SKM-1 treated with dmso at 0.1 percent for 144 hours (cell line): ENCODE measurements at regions not wholly inside any gene's neighbourhood (a gene's known extent, or its start where the extent isn't known, plus 50 kb on each side); places are given as distances from the start of the nearest gene placed in this dataset.
"Not testable (repeated sequence)": the region's sequence is repeated elsewhere in the genome, so short reads cannot be mapped to it uniquely, and the experiment has no call there.

Experiments
- DNase-seq: peaks from one replicate; lab custom pipeline; 2025; ENCODE audit not compliant: unreplicated experiment; lab: John Stamatoyannopoulos, UW

DNA sequence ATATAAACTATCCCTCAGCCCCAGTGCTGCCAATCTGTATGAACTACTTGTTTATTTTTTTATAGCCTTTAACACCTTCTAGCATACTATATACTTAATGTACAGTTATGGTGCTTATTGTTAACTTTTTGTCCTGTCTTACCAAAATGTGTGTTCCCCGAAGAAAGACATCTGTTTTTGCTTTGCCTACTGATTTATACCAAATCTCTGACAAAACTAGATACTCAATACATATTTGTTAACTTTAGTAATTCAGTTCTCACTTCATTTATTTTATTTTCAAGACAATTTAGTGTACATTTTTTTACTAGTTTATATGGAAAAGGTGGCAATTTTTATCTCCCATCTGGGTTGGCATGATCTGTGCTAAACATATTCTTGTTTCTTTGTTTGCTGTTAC, 824.3 kb upstream of the ATXN8OS start:
- no peak for DNase-seq

DNA sequence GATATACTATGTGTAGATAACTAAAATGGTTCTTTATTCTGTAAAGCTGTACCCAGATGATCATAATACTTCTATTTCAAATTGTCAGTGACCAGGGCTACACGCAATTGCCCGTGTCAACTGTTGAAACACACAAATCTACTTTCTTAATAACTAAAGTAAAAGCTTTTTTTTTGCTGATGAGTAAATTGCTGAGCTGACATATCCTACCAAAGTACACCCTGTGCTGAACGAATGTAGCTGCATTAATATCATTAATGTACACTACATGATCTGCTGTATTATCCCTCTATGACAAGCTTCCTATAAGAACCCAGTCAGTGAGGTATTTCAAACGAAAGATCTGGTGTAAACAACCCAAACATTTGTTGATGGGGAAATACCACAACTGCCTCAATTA, 827.2 kb upstream of the ATXN8OS start:
- DNase-seq, result no peak

DNA sequence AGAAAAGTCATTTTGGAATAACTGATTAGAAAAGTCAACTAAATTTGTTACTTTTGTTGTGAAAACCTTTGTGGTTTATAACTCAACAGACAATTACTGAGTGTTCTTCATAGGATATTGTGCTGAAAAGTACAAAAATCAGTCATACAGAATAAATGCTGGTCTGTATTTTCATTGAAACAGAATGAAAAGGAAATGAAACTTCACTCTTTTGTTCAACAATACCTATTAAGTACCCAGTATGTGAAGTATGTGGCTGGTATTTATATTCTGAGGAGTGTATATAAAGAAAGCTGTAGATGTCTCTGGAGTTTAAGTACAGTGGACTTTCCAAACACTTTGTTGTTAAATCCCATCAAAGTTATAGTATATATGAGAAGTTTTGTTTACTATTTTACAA, 828.4 kb upstream of the ATXN8OS start:
- no peak for DNase-seq

DNA sequence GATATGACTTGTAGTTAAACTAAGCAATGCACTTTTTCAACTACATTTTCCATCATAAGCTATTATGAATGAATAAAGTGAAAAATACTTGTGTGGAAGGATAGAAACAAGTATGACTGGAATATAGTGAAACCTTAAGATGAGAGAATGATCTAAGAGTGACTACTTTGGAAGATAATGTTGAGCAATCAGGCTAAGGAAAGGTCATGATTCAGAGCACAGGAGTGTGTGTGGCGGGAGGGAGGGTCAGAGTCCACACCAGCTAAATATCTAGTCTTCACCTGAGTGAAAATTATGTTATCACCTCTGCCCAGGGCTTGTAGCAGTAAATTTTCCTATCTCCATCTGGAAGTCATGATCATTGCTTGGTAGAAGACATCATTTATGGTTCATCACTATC, 833.4 kb upstream of the ATXN8OS start:
- DNase-seq, result no peak

DNA sequence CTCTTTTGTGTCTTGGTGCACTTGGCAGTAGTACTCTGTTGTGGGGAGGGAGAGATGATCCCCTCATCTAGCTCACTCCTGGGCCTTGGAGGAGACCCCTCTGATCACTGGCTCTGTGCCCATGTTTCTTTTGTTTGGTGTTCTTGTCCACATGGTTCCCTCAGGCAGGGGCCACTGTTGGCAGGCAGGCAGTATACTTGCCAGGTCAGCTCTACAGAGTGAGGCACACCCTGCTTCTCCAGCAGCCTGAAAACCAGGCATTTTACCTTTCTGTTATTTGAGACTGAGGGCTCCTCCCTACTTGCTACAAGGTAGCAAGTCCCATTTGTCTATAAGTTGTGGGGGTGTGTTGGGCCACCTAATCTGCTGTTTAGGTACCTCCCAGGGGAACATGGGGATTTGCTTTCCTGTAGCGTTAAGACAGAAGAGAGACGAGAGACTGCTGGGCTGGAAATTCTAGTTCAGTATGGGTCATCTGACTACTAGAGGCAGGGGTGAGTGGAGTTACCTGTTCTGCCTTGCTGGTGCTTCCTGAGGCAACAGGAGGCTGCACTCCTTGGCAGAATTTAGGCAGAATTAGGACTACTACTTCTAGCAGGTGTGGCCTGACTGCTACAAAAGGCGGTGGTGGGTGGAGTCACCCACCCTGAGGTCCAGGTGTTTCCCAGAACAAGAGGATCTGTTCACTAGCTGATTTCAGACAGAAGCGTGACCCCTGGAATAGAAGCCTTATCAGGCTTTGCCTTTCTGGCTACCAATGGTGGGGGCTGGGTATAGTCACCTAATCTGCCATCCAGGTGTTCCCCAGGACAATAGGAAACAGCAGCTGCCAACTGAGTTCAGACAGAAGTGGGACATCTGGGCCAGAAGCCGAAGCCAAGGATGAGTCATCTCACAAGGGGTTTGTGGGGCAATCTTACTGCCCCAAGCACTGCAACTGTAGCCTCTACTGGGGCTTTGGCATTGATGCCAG, 843.0 kb upstream of the ATXN8OS start:
- DNase-seq, result no peak

DNA sequence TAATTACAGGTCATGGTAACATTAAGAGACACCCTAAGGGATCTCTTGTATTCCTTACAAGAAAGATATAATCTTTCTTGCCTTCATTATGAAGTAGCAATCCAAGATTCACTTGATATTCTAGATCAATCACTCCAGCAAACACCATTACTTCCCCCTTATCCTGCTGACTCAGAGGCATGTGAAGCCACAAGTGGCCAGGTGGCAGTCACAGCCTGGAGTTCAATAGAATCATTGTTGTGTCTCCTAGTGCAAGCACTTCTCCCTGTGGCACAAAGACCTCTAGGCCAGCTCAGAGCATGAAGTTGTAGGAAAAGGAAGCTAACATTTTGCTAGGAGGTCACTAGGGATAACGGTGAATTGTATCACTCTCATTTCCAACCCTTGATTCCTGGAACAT, 864.3 kb upstream of the ATXN8OS start:
- no peak for DNase-seq

DNA sequence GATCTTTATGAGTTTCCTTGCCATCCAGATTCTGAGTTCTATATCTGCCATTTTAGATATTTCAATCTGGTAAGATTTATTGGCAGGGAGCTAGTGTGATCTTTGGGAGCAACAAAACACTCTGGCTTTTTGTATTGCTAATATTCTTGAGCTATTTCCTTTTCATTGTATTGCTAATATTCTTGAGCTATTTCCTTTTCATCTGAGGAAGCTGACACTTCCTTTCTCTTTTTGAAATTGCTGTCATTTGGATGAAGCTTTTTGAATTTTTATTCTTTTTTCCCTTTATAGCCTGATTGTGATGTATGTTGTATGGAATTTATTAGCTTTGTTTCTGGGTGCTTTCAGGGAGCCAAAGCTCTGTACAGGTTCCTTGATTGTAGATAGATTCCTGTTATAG, 873.5 kb upstream of the ATXN8OS start:
- no peak for DNase-seq

DNA sequence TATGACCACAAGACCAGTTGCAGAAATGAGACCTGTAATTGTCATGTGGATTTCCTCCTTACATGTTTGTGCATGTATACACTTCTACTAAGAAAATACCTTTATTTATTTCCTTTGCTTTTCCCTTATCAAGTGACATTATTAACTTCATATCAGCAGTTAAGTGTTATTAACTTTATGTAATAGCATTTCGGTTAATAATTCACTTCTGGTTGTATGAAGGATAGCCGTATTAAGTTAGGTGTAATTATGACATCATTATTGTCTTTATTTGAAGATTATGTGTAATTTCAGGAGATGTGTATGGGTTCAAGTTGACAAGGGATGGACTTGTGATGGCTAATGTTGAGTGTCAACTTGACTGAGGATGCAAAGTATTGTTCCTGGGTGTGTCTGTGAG, 881.2 kb upstream of the ATXN8OS start:
- no peak for DNase-seq

GRCh38 chr13:69221633-69222498, 885.8 kb upstream of the ATXN8OS start:
- not testable (repeated sequence) for DNase-seq

- no peak for DNase-seq
These were observed 894.2 kb upstream of the ATXN8OS start for GRCh38 chr13:69213396-69213795.

DNA sequence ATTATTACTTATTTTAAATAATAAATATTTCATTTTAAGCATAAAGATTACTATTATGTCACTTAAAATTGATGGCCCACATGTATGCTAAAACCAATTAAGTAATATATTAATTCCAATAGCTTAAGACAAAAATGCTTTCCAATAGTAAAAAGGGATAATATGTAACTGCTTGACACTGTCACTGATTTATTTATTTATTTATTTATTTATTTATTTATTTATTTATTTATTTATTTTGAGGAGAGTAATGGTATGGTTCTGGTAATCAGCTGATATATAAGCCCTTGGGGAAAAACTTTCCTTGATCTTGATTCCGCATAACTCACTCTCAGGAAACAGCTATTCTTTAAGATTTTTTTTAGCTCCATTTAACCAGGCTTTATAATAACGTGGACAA, 903.0 kb upstream of the ATXN8OS start:
- no peak for DNase-seq

- no peak for DNase-seq
These were observed 904.6 kb upstream of the ATXN8OS start for GRCh38 chr13:69202996-69203395.

- no peak for DNase-seq
These were observed 908.0 kb upstream of the ATXN8OS start for GRCh38 chr13:69199664-69200063.

DNA sequence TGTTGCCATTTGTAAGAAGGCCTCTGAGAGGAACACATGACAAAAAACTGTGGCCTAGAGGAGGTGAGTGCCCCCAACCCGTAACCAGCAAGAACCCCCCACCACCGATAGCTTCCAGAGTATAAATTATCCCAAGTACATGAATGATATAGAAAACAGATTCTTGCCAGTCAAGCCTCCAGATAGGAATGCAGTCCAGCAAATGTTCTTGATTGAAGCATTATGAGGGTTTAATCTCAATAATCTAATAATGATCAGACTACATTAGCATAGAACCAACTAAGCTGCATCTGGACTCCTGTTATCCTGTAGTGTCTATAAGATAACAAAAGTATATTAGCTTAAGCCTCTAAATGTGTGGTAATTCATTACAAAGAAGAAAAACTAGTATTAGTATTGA, 908.9 kb upstream of the ATXN8OS start:
- no peak for DNase-seq

- no peak for DNase-seq
These were observed 913.5 kb upstream of the ATXN8OS start for GRCh38 chr13:69194130-69194529.

DNA sequence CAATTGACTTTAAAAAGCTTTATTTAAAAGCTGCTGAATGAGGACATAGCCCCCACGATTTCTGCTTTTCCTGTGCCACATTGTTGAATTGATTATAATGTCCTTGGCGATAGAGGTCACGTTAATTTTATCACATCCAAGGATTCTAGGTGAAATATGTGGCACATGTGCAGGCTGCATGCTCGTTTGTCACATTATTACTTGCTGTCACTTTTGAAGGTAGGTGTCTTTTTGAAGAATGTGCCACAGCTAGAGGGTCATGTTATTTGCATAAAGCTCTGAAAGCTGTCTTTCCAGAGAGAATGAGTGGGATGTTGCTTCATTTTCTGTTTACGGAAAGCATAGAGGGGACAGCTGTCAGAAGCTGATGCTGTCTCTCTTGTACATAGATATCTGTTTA, 927.6 kb upstream of the ATXN8OS start:
- no peak for DNase-seq

- DNase-seq, result no peak
These were observed 929.6 kb upstream of the ATXN8OS start for GRCh38 chr13:69178000-69178399.

GRCh38 chr13:69168436-69168835, 939.2 kb upstream of the ATXN8OS start:
- DNase-seq, result no peak

GRCh38 chr13:69155136-69155535, 952.5 kb upstream of the ATXN8OS start:
- peak; percentile 7 for DNase-seq

DNA sequence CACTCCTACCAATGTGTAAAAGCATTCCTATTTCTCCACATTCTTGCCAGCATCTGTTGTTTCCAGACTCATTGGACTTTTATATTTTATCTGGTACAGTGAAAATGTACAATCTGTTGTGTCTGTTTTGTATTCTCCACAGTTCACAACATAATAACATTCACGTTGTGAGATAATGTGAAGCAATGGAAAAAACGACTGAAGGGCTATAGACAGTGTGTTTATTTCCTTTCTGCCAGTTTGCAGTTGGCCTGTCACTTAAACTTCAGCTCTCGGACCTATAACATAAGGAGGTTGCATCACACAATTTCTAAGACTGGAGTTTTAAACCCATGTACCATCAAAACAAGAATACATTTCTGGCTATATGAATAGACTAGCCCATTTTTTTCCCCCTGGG, 965.5 kb upstream of the ATXN8OS start:
- DNase-seq, result no peak

DNA sequence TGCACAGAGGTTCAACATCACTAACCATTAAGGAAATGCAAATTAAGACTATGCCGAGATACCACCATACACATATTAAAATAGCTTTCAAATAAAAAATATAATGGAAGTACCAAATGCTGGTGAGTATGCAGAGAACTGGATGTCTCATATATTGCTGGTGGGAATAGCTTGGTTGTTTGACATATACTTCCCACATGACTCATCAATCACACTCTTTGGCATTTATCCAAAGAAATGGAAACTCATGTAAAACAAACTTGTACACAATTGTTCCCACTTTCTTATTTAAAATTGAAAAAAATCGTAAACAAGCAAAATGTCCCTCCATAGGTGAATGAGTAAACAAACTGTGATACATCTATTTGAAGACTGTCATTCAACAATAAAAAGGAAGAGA, 982.6 kb upstream of the ATXN8OS start:
- DNase-seq, result no peak
